ENCODE measurements at regions not wholly inside any gene's neighbourhood (a gene's known extent, or its start where the extent isn't known, plus 50 kb on each side); places are given as distances from the start of the nearest gene placed in this dataset.

DNA sequence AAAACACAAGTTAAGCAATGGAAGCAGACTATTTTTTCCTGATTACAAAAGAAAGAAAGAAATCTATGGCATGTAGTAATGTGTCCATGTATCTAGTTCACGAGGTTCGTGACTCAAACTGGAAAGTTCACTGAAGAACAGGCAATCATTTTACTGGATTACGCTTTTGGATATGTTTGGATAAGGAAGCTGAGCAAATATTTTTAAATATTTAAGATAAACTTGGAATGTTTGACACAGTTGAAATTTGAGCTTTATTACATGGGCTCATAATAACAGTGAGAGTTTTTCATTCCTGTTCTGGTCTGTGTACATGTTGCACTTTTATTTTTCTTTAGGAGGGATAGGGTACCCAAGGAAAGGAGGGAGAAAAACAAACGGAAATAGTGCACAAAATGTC lies 244.2 kb upstream of the GK2 start:
- TF ChIP-seq SIN3A (IDR thresholded peaks at IDR 0.05; ENCODE audit: low read depth, low read length): no peak
- TF ChIP-seq ZSCAN29 (IDR thresholded peaks at IDR 0.05): no peak
- TF ChIP-seq SREBF2 (IDR thresholded peaks at IDR 0.05; ENCODE audit: low read length): no peak
- in situ Hi-C loops (cut with MboI): no loop called here
- ChIA-PET SMC1A (ENCODE audit: uncharacterized antibody, unreplicated experiment) (no interaction called here), POLR2A (no interaction called here), CTCF (interaction anchor here (0.6 kb wide), 1 partner anchor 12 kb away, joined by 3 read pairs; no protein-coding TSS in a partner anchor), RAD21 (ENCODE audit: unreplicated experiment) (no interaction called here)
- Histone ChIP-seq H3K4me2 (ENCODE audit: control insufficient read depth, insufficient read depth) (no peak overlapping the region), H3K79me2 (ENCODE audit: control insufficient read depth, insufficient read depth, low read length) (no peaks in the 10 kb centered on the region), H3K27me3 (replicated peaks in 1 of 2; ENCODE audit: control insufficient read depth in 2 of 2, insufficient read depth in 2 of 2, low read length in 1 of 2) (no peaks in the 10 kb centered on the region), H3K9me3 (replicated peaks; ENCODE audit: control insufficient read depth, insufficient read depth, low read length) (no peaks in the 10 kb centered on the region), H3K4me1 (ENCODE audit: control insufficient read depth, insufficient read depth, low read length) (no peaks in the 10 kb centered on the region), H3K4me3 (no peak overlapping the region), H3K9ac (ENCODE audit: control insufficient read depth, insufficient read depth, low read length) (no peak overlapping the region), H3K27ac (ENCODE audit: control insufficient read depth, insufficient read depth) (no peak overlapping the region), H3K36me3 (ENCODE audit: control insufficient read depth in 2 of 2, insufficient read depth in 2 of 2, low read length in 1 of 2) (no peaks in the 10 kb centered on the region), H2AFZ (ENCODE audit: control insufficient read depth, low read depth, low read length) (no peak overlapping the region), H4K20me1 (ENCODE audit: control insufficient read depth, insufficient read depth) (no peaks in the 10 kb centered on the region)
- no peak for DNase-seq (ENCODE audit: low read depth, low spot score)
- WGBS (ENCODE audit: insufficient coverage, insufficient replicate concordance, low lambda C conversion rate, missing lambda C conversion rate): 35% methylated on average over 4 of the region's 4 CpGs
- intact Hi-C loops (cut with micrococcal nuclease; ENCODE audit: unreplicated experiment): no loop called here
- BruUV-seq (replicated peaks): no TSS peak
- FAIRE-seq: no peak
- ATAC-seq: no peak

- ATAC-seq: no peak
- no peaks in the 10 kb centered on the region for H3K79me2 ChIP-seq (ENCODE audit: control insufficient read depth, insufficient read depth, low read length)
- no peaks in the 10 kb centered on the region for H3K36me3 ChIP-seq (ENCODE audit: control insufficient read depth in 2 of 2, insufficient read depth in 2 of 2, low read length in 1 of 2)
- no peaks in the 10 kb centered on the region for H3K27me3 ChIP-seq (replicated peaks in 1 of 2; ENCODE audit: control insufficient read depth in 2 of 2, insufficient read depth in 2 of 2, low read length in 1 of 2)
- no peak for FAIRE-seq
- no peaks in the 10 kb centered on the region for H3K9me3 ChIP-seq (replicated peaks; ENCODE audit: control insufficient read depth, insufficient read depth, low read length)
- ChIA-PET CTCF (interaction anchor here (0.6 to 1.1 kb wide), 2 partner anchors 18 to 1630 kb away, joined by 3 read pairs; no protein-coding TSS in a partner anchor), SMC1A (ENCODE audit: uncharacterized antibody, unreplicated experiment) (no interaction called here), RAD21 (ENCODE audit: unreplicated experiment) (no interaction called here), POLR2A (no interaction called here)
- no peak for TF ChIP-seq SMC3 (IDR thresholded peaks at IDR 0.05; ENCODE audit: borderline replicate concordance, low read length)
- no peak for TF ChIP-seq BCL11A (IDR thresholded peaks at IDR 0.05; ENCODE audit: low read depth, low read length)
- no peak for TF ChIP-seq SMAD5 (IDR thresholded peaks at IDR 0.05; ENCODE audit: low read depth)
- no peak for TF ChIP-seq PRDM15 (CRISPR knock-in tag; IDR thresholded peaks at IDR 0.05)
- no peak for TF ChIP-seq MYC (IDR thresholded peaks at IDR 0.05; ENCODE audit: insufficient read depth, insufficient read length, insufficient replicate concordance, low read length, severe bottlenecking)
- no peak for TF ChIP-seq POLR2AphosphoS2 (IDR thresholded peaks at IDR 0.05; ENCODE audit: low read depth, low read length)
- no peak for TF ChIP-seq SMAD1 (IDR thresholded peaks at IDR 0.05; ENCODE audit: low read depth, partially characterized antibody)
- no peak for TF ChIP-seq STAT3 (IDR thresholded peaks at IDR 0.05; ENCODE audit: low read depth, low read length)
- H4K20me1 ChIP-seq (ENCODE audit: control insufficient read depth, insufficient read depth): no peaks in the 10 kb centered on the region
- no peak overlapping the region for H3K4me3 ChIP-seq
- in situ Hi-C loops (cut with MboI) (no loop called here), intact Hi-C loops (cut with micrococcal nuclease; ENCODE audit: unreplicated experiment) (no loop called here)
- no peaks in the 10 kb centered on the region for H3K4me1 ChIP-seq (ENCODE audit: control insufficient read depth, insufficient read depth, low read length)
- H2AFZ ChIP-seq (ENCODE audit: control insufficient read depth, low read depth, low read length): no peak overlapping the region
- DNase-seq (ENCODE audit: low read depth, low spot score): no peak
- BruUV-seq (replicated peaks): no TSS peak
- no peak overlapping the region for H3K9ac ChIP-seq (ENCODE audit: control insufficient read depth, insufficient read depth, low read length)
- no peak overlapping the region for H3K27ac ChIP-seq (ENCODE audit: control insufficient read depth, insufficient read depth)
- no peak overlapping the region for H3K4me2 ChIP-seq (ENCODE audit: control insufficient read depth, insufficient read depth)
These were observed 243.4 kb upstream of the GK2 start for GRCh38 chr4:79651456-79651855.
